ES-I3 (cell line): ENCODE measurements at regions not wholly inside any gene's neighbourhood (a gene's known extent, or its start where the extent isn't known, plus 50 kb on each side); places are given as distances from the start of the nearest gene placed in this dataset.
"Not testable (repeated sequence)": the region's sequence is repeated elsewhere in the genome, so short reads cannot be mapped to it uniquely, and the experiment has no call there.

Source experiments
- H3K36me3 ChIP-seq: 2 replicates; pipeline ENCODE4 v1.6.1; 2013; ENCODE audit warnings: mild to moderate bottlenecking, low read length, control low read depth, moderate library complexity; ENCODE audit not compliant: insufficient read depth
- H3K4me1 ChIP-seq: 2 replicates; pipeline ENCODE4 v1.6.1; 2013; ENCODE audit warnings: mild to moderate bottlenecking, control low read depth, low read length; ENCODE audit not compliant: insufficient read depth
- H3K9ac ChIP-seq: 2 replicates; pipeline ENCODE4 v1.6.1; 2013; ENCODE audit warnings: low read depth, mild to moderate bottlenecking, low read length, moderate library complexity
- H3K9me3 ChIP-seq: 2 replicates; pipeline ENCODE4 v1.6.1; 2013; ENCODE audit warnings: mild to moderate bottlenecking, low read length, moderate library complexity; ENCODE audit not compliant: control insufficient read depth, insufficient read depth

DNA sequence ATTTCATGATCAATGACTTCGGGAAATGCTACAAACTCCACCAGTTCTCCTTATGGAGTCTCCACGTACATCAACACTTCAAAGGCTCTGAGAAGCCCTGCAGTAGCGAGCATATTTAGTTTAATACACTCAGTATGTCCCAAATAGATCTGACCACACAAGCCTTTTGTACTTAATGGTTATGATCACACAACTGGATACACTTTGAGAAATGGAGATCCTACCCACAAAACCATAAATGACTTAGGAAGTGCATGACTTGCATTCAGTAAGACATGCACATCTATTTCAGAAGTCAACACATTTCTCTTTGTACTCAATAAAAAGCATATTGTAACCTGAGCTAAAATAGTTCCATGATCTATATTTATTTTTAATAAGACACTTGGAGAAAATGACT lies 103.6 kb upstream of the SPATA12 start:
- Histone ChIP-seq H3K9me3 (no peaks in the 10 kb centered on the region), H3K4me1 (no peaks in the 10 kb centered on the region), H3K36me3 (no peaks in the 10 kb centered on the region), H3K9ac (no peak overlapping the region)

- H3K9me3 ChIP-seq: no peaks in the 10 kb centered on the region
Measured at GRCh38 chr3:56955492-56956111, 104.9 kb upstream of the SPATA12 start.

GRCh38 chr3:56954125-56954524 lies 106.3 kb upstream of the SPATA12 start:
- H3K9ac ChIP-seq: no peak overlapping the region

More at GRCh38 chr3:56955492-56956111, 104.9 kb upstream of the SPATA12 start:
- H3K36me3 ChIP-seq: no peaks in the 10 kb centered on the region
- no peaks in the 10 kb centered on the region for H3K4me1 ChIP-seq
- no peak overlapping the region for H3K9ac ChIP-seq

DNA sequence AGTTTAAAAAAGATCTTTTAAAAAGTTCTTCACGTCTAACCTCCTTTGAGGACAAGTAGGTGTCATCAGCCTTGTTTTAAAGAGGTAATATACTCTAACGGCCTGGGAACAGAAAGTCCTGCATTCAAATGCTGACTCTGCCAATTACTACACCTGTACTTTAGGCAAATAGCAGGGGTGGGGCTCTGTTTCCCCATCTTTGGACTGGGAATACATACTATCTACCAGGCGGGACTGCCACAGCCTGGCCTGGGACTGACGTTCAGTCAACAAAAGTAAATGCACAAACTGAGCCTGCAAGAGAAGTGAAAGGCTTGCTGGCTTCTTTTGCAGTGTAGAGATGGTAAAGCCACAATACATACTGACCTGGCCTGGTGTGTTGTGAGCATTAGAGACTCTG lies 107.6 kb upstream of the SPATA12 start:
- H3K9me3 ChIP-seq: no peaks in the 10 kb centered on the region
- H3K36me3 ChIP-seq: no peaks in the 10 kb centered on the region
- H3K4me1 ChIP-seq: no peaks in the 10 kb centered on the region
- no peak overlapping the region for H3K9ac ChIP-seq

More at GRCh38 chr3:56954125-56954524, 106.3 kb upstream of the SPATA12 start:
- no peaks in the 10 kb centered on the region for H3K36me3 ChIP-seq
- no peaks in the 10 kb centered on the region for H3K4me1 ChIP-seq
- no peaks in the 10 kb centered on the region for H3K9me3 ChIP-seq

- Histone ChIP-seq H3K9me3 (no peaks in the 10 kb centered on the region), H3K9ac (no peak overlapping the region)
Measured at GRCh38 chr3:56952061-56952460, 108.4 kb upstream of the SPATA12 start.

DNA sequence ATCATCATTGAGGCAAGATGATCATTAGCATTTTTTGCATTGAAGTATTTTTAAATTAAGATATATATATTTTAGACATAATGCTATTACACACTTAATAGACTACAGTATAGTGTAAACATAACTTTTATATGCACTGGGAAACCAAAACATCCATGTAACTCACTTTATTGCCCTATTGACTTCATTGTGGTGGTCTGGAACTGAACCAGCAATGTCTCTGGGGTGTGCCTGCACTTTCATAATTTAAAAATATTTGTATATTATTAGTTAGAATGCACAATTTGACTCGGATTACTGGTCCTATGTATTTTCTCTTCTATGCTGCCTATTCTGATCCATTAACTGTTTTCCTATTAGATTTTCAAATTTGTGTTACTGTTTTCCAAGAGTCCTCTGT lies 109.1 kb upstream of the SPATA12 start:
- no peak overlapping the region for H3K9ac ChIP-seq
- no peaks in the 10 kb centered on the region for H3K4me1 ChIP-seq
- H3K9me3 ChIP-seq: no peaks in the 10 kb centered on the region
- H3K36me3 ChIP-seq: no peaks in the 10 kb centered on the region

More at GRCh38 chr3:56952061-56952460, 108.4 kb upstream of the SPATA12 start:
- no peaks in the 10 kb centered on the region for H3K4me1 ChIP-seq
- no peaks in the 10 kb centered on the region for H3K36me3 ChIP-seq

- not testable (repeated sequence) for H3K9ac ChIP-seq, H3K9me3 ChIP-seq, H3K4me1 ChIP-seq
Measured at GRCh38 chr3:56945378-56945777, 115.1 kb upstream of the SPATA12 start.

DNA sequence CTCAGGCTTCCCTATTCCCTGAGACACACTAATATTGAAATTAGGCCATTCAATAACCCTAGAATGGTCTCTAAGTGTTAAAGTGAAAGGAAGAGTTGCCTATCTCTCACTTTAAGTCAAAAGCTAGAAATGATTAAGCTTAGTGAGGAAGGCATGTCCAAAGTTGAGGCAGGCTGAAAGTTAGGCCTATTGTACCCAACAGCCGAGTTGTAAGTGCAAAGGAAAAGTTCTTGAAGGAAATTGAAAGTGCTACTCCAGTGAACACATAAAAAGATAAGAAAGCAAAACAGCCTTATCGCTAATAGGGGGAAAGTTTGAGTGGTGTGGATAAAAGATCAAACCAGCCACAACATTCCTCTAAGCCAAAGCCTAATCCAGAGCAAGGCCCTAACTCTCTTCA lies 117.9 kb upstream of the SPATA12 start:
- H3K9ac ChIP-seq: no peak overlapping the region
- H3K4me1 ChIP-seq: 0 out of 2 replicates have a peak, but pooled peaks cover 3% of the 10 kb centered on the region
- no peaks in the 10 kb centered on the region for H3K9me3 ChIP-seq
- no peaks in the 10 kb centered on the region for H3K36me3 ChIP-seq

More at GRCh38 chr3:56945378-56945777, 115.1 kb upstream of the SPATA12 start:
- not testable (repeated sequence) for H3K36me3 ChIP-seq

GRCh38 chr3:56940976-56941375 lies 119.5 kb upstream of the SPATA12 start:
- Histone ChIP-seq H3K9me3 (no peaks in the 10 kb centered on the region), H3K4me1 (0 out of 2 replicates have a peak, but pooled peaks cover 4% of the 10 kb centered on the region), H3K9ac (no peak overlapping the region), H3K36me3 (no peaks in the 10 kb centered on the region)

DNA sequence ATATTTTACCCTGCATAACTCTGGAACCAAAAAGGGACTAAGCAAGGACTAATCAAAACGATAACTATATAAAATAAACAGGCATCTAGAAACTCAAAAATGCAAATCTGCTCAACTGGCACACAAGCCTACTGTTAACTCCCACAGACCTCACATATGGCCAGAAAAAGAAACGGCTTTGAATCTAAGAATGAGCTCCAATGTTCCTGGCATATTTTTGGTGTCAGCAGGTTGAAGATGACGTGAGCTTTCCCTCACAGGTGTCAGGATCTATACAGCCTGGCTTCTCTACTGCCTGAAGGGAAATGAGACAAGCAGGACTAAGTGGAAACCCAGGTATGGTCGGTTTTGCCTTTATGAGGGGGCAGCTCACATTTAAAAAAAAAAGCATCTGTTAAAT lies 120.1 kb upstream of the SPATA12 start:
- Histone ChIP-seq H3K9me3 (no peaks in the 10 kb centered on the region), H3K4me1 (0 out of 2 replicates have a peak, but pooled peaks cover 4% of the 10 kb centered on the region), H3K36me3 (no peaks in the 10 kb centered on the region), H3K9ac (no peak overlapping the region)

DNA sequence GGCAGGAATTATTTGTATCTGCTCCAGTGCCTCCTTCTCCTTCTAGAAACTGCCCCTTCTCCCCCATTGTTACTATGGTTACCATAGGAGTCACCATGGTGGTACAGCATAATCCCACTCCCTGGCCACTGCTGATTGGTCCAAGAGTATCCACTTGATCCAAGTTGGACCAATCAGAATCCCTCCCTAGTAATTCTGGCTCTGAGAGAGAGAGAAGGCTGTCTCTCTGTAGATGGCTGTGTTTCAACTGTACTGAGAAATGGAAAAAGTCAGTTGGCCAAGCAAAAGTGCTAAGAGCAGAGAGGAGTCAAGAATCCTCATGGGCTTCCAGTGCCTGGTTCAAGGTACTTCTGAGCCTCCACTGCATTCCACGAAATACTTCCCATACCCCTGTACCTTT lies 120.6 kb upstream of the SPATA12 start:
- Histone ChIP-seq H3K4me1 (0 out of 2 replicates have a peak, but pooled peaks cover 4% of the 10 kb centered on the region), H3K9me3 (no peaks in the 10 kb centered on the region), H3K36me3 (no peaks in the 10 kb centered on the region), H3K9ac (no peak overlapping the region)

DNA sequence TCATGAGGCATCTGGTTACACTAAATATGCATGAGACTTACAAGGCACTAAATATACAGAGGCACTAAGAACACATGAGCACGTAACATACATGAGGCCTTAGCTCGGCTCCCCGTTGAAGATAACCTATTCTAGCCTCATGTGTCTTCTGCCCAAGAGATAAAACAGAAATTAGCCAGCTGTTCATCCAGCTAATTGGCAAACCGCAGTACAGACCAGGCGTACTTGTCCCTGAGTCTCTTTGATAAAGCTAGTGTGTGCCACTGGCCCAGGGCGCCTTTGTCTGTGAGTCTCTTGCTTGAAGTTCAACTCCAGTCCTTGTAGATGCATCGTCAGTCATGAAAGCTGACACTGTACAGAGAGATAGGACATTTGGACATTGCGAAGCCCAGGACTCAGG lies 121.9 kb upstream of the SPATA12 start:
- Histone ChIP-seq H3K9ac (no peak overlapping the region), H3K9me3 (0 out of 2 replicates have a peak, but pooled peaks cover 2% of the 10 kb centered on the region), H3K4me1 (0 out of 2 replicates have a peak, but pooled peaks cover 4% of the 10 kb centered on the region), H3K36me3 (no peaks in the 10 kb centered on the region)

GRCh38 chr3:56937580-56937979 lies 122.9 kb upstream of the SPATA12 start:
- Histone ChIP-seq H3K9ac (no peak overlapping the region), H3K9me3 (0 out of 2 replicates have a peak, but pooled peaks cover 2% of the 10 kb centered on the region), H3K36me3 (no peaks in the 10 kb centered on the region), H3K4me1 (0 out of 2 replicates have a peak, but pooled peaks cover 4% of the 10 kb centered on the region)

GRCh38 chr3:56935811-56936210 lies 124.7 kb upstream of the SPATA12 start:
- Histone ChIP-seq H3K9ac (no peak overlapping the region), H3K36me3 (no peaks in the 10 kb centered on the region), H3K4me1 (0 out of 2 replicates have a peak, but pooled peaks cover 7% of the 10 kb centered on the region), H3K9me3 (0 out of 2 replicates have a peak, but pooled peaks cover 2% of the 10 kb centered on the region)

DNA sequence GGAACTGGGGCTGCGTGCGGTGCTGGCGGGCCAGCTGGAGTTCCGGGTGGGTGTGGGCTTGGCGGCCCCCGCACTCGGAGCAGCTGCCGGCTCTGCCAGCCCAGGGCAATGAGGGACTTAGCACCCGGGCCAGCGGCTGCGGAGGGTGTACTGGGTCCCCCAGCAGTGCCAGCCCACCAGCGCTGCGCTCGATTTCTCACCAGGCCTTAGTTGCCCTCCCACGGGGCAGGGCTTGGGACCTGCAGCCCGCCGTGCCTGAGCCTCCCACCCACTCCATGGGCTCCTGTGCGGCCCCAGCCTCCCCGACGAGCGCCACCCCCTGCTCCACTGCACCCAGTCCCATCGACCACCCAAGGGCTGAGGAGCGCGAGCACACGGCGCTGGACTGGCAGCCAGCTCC lies 126.0 kb upstream of the SPATA12 start:
- H3K36me3 ChIP-seq, H3K9me3 ChIP-seq, H3K9ac ChIP-seq: not testable (repeated sequence)
- peaks cover 15% of the 10 kb centered on the region; the same call in 1 of the 2 replicates for H3K4me1 ChIP-seq
